CD4-positive, alpha-beta T cell treated with Interleukin-2 at 100 ng/mL for 4 hours (primary cell): ENCODE measurements at regions not wholly inside any gene's neighbourhood (a gene's known extent, or its start where the extent isn't known, plus 50 kb on each side); places are given as distances from the start of the nearest gene placed in this dataset.

Source experiments
- DNase-seq: peaks from one replicate; pipeline ENCODE4 v3.0.0-alpha.2; 2020; ENCODE audit warnings: low spot score

DNA sequence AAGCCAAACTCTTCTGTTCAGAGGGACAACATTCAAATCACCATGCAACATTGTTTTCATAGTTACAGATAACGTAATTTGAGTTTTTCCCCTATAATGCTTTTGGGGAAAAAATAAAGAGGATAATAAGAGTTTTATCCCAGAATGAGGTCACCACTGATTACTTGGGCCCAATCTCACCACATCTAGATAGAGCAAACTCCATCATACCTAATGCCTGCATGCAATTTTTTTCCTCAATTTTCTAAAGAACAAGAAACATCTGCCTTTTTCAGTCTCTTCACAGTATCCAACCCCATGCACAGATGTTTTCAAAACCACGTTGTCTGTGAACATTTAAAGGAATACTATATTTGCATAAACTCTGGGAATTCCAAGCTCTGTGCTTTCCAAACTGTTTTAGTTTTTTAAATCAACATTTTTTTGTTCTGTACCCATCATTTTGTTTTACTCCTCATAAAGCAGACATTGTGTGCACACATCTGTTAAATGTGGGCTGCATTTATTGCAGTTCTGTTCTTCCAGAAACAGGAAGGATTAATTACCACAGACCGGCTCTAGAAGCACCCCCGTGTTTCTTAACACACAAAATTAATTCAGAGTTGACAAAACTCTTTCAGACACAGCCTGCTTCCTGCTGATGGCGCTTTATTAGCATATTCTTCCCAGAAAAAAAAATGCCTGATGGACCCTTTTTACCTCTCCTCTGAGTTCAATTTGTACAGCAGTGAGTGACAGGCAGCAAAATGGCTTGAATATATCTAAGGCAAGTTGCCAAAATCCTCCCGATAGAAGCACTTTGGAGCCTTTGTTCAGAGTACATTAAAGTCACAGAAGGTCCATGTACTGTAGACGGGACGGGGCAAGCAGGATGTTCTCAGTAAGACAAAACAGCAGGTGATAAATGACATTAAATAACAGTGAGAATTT is 1171.9 kb downstream of the EFNB2 start:
- no peak for DNase-seq

DNA sequence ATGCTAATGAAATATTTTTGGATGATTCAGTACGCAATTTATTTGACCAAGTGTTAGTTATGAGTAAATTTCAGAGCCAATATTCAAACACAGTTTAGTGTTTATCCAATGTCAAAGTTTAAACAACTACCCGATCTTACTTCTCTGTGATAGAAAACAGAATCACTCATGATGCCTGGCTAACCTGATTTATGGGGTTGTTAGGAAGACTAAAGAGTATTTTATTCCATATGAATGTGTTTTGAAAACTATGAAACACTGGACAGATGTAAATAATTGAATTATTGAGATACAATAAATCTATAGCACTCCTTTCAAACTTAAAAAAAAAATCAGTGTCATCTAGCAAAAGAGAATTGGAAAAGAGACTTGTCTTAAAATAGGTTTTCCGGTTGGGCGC is 1181.8 kb downstream of the EFNB2 start:
- DNase-seq = no peak

DNA sequence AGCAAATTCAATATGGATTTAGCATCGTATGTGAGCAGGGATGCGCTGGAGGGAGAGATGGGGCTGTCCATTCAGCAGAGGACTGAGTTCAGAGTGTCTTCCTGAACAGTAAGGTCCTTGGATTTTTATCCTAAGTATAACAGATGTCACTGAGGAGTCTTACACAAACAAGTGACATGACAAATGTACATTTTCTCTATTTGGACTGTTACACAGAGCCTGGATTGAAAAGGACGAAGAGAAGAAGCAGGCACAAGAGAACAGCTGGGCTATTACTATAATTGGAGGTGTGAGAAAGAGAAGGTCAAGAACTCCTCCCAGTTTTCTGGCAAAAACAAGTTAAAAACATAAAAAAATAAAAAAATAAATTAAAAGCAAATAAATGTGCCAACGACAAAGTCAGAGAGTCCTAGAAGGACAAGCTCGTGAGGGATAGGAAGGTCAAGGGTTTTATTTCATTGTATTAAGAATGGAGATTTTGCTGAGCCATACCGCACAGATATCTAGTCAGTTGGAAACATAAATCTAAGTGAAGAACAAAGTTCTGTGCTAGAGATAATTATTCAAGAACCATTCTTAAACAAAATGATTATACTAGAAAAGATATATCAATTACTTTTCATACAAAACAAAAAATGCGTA is 1186.3 kb downstream of the EFNB2 start:
- no peak for DNase-seq

DNA sequence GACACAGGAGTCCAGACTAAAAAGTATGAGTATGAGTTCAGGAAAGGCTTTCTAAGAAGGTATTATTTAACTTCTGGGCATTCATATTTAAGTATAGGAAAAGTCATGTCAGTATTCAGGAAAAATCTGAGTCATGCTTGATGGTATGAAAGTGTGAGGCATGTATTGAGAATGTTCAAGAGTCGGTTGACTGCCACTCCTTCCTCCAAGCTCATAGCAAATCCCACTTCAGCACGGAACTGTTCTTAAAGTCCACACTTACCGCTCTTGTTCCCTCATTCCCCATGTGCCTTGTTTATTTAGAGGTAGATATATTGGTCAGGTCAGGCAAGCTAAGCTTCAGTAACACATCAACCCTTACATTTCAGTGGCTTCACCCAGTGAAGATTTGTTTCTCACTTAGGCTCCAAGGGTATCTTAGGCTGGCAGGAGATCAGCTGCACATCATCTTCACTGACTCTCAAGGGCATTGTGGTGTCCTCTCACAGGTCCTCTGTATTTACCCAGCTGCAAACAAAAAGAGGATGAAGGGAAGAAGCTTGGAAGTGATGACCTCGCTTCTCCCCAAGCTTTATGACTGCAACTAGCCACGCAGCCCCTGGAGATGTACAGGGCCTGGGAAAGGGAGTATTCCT is 1189.2 kb downstream of the EFNB2 start:
- DNase-seq = no peak

DNA sequence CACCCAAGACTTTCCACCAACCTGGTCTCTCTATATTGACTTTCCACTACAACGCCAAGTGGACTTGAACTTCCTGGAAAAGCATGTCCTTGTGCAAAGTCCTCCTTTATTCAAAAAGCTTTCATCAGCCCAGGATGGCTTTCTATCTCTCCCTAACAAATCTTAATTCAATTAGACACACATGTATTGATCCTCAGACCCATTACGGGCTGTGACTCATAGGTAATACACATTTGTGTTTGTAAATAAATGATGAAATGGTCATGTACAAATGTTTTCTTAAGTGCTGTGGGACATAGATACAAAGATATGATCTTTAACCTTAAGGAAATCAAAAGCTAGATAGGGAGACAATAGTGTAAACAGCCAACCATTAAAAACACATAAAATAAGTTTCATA is 1189.7 kb downstream of the EFNB2 start:
- no peak for DNase-seq

DNA sequence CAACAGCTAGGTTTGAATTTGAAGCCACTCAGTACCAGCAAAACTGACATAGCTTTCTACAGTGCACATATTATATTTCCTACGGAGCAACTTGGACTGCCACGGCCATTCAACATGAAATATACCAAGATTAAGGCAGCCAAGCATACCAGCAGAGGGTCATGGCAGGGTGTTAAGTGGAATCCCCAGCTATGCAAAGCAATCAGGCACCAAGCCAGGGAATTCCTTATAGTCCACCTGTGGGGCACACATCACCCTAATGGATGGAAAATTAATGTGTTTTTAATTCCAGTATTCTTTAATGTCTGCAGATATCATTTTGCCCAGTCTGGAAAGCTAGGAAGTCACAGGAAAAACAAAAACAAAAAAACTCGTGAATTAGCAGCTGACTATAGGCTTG is 1190.3 kb downstream of the EFNB2 start:
- DNase-seq = no peak

DNA sequence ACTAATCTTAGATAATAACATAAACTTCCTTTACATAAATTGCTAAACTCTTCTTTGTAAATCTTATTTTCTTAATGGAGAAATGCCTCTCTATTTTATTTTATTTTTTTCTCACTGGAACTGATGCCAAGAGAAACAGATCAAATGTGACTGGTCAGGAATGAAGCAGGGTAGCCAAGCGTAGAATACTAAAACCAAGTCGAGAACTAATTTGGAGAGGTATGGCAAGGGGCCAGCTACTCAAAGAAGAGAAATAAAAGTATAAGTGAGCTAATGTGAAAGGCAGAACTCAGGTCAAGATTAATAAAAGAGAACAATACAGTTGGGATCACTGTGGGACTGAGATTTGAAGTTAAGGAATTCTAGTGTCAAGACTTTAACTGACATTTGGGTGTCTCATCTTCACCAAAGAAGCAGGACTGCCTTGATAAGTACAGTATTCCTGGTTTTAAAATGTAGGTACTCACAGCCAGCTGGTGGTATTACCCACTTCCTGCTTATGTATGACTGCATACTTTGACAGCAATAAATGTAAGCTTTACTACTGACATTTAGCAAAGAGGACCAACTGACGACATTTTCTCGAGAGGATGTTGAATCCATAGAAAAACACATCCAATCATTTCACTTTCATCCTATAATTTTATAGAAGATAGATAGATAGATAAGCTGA is 1192.2 kb downstream of the EFNB2 start:
- no peak for DNase-seq

DNA sequence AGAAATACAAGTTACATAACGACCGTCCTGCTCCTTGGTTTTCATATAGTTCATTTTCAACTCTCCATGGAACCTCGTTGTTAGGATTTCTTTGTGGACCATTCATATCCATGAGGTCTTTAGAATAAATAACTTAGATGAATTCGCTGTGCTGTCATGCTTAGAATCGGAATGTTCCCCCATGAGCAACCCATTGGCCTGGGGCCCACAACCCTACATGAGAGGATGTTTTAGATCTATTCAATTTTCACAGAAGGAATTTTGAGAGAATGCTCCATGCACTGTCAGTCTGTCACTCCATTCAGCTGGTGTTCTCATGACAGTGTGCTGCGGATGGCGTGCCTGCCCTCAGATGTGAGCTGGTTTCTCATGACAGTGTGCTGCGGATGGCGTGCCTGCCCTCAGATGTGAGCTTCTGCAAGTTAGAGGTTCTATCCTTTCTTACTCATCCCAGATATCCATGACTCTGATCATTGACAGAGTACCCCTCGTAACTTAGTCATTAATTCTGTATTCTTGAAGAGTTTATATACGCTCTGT is 1193.1 kb downstream of the EFNB2 start:
- DNase-seq = no peak

DNA sequence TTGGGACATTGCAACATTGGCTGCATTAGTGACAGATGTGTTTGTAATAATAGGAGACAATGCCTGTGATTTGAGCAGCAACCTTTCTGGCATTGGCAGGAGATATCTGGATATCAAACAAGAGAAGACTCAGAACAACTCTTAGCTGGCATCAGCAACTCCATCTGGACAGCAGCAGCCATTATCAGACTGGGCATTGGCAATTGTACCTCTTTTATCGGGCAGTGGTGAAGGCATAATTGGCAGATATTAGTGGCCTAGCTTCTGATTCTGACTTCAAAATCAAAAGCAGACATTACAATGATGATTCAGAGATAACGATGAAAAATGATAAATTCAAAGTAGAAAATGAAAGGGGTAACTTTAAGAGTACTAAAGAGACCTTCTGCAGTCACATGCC is 1193.7 kb downstream of the EFNB2 start:
- no peak for DNase-seq

DNA sequence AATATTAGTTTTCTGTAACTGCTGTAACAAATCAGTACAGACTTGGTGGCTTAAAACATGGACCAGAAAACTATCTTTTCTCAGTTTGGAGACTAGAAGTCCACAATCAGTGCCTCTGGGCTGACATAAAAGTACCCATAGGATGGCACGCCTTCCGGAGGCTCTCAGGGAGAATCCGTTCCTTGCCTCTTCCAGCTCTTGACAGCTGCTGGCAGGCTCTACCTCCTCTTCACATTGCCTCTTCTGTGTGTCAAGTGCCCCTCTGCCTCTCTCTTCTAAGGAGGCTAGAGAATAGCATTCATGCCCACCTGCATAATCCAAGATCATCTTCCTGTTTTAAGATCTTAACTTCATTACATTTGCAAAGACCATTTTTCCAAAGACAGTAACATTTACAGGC is 1194.2 kb downstream of the EFNB2 start:
- no peak for DNase-seq

DNA sequence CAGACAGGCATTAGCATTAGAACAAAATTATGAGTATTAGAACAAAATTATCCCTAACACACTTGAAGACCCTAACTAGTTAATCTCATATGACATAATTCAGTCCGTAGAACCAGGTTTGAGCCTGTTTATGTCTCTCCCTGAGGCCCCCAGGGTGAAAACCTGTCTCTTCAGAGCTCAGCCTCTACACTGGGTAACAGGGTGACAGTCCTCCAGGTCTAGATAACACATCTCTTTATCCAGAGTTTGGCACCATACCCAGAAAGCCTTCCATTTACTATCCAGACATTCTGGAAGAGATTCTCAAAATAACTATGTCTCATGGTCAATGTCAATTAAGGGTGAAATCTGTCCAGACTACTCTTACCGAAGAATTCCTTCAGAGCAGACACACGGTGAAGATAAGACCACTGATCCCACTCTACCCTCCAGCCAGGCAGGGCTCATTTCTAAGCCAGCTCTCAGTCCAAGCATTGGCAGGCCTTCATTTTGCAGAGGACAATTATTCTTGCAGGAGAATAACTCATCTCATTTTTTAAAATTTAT is 1195.3 kb downstream of the EFNB2 start:
- DNase-seq = no peak

DNA sequence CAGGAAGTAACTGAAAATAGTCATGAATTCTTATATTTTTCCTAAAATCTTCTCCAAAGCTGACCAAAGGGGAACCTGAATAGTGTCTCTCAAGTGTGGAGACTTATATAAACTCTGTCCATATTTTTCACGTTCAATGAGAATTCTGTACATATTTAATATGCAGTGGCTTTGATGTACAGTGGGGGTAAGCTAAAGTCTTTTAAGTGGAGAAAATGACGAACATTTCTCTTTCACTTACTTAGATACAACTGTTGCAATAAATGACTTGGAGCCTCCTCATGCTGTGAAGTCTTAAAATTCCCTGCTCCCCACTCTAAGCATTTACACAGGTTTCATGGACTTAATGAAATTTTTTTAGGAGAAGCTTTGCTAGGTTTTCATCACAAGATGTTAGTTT is 1196.7 kb downstream of the EFNB2 start:
- no peak for DNase-seq

DNA sequence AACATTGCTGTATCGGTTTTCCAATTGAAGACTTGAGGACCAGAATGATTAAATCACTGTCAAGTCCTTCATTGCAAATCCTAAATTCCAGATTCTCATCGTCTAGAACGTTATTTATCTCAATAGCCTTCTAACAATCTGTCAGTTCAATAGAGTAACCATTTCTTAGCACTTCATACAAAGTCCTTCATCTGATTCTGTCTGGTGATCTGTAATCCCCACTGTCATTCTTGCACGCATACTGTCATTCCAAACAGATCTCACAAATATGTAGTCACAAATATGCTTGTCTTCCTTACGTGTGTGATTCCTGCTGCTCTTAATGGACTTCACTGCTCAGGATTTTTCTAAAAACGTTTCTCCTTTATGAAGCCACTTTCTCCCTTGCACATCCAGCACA is 1197.5 kb downstream of the EFNB2 start:
- no peak for DNase-seq

DNA sequence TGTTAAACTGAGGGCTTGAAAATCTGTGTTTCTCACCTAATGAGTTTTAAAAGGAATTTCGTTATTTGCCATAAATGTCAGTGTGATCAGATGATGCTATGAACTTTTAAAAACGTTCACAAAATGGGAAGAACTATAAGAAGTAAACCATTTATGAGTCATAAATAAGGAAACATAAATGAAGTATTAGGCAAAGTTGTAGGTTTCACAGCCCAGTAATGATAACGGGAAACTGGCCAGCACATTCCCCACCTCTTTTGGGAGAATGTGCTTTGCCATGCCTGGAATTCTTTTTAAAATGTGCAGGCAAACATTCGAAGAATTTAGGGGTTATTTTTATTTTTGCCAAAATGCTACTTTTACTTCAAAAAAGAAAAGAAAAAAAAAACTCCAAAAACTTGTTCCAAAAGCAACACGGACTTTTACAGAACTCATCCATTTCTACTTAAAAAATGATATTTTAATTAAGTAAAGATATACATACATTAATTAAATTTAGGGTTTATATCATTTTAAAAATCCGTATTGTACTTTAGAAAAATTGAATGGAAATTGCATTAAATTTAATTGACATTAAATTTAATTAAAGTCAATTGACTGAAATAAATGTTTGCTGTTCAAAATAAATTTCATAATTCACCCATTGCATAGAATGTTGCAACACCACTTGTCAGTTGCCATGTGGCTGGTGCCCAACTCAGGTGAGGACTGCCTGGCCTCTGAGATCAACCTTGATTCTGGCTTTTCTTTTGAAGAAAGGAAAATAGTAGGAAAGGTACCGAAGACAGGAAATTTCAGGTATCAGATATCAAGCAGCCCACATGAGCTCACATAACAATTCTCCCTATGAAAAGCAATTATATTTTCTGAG is 1198.5 kb downstream of the EFNB2 start:
- no peak for DNase-seq

DNA sequence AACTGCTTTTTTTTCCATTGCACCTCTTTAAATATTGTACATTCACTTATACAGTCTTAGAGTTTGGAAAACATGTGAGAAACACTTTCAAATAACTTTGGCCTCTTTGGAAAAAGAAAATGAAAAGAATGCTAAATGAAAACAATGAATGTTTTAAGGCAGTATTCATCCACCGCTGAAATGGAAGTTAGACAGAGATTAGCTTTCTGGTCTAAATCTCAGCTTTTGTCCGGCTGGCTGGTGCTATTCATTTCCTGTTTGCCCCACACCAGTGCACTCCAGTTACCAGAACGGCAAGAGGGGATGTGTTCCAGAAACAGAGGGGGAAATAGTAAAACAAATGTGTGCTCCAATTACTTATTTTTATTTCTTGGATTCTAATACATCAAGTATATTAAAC is 1201.3 kb downstream of the EFNB2 start:
- DNase-seq = no peak

DNA sequence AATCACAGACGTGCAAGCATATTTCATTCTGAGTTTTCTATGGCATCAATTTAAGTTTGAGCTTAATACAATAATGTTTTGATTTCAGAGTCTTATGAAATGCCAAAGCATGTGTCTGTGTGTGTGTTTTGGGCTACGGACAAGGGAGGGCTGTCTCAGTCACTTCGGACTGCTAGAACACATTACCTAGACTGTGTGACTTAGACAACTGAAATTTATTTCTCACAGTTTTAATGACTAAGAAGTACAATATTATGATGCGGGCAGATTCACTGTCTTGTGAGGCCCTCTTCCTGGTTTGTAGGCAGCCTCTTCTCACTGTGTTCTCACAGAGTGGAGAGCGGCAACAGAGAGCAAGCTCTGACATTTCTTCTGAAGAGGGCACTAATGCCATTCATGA is 1202.0 kb downstream of the EFNB2 start:
- DNase-seq = no peak

DNA sequence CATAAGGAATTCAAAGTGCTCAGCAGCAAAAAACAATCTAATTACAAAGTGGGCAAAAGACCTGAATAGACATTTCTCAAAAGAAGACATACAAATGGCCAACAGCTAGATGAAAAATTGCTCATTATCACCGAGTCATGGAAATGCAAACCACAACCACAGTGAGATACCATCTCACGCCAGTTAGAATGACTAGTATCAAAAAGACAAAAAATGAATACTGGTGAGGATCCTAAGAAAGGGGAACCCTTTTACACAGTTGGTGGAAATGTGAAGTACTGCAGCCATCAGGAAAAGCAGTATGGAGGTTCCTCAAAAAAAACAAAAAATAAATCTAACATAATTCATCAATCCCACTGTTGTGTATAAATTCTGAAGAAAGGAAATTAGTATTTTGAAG is 1206.1 kb downstream of the EFNB2 start:
- DNase-seq = no peak

DNA sequence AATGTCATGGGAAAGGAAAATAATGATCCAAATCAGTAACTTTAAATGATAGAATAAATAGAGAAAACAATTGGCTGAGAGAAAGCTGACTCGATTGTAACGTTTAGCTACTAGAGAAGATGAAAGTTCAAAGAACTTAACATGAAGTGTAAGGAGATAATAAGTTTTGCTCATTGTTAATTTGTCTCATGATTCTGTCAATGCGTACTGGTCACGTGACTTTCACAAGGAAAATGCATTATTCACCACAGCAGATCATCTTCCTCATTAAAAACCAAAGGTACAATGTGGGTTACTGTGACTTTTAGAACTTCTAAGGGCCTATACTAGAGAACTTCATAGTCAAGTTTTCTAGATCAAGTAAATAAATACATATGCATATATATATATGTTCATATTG is 1207.2 kb downstream of the EFNB2 start:
- DNase-seq = no peak

DNA sequence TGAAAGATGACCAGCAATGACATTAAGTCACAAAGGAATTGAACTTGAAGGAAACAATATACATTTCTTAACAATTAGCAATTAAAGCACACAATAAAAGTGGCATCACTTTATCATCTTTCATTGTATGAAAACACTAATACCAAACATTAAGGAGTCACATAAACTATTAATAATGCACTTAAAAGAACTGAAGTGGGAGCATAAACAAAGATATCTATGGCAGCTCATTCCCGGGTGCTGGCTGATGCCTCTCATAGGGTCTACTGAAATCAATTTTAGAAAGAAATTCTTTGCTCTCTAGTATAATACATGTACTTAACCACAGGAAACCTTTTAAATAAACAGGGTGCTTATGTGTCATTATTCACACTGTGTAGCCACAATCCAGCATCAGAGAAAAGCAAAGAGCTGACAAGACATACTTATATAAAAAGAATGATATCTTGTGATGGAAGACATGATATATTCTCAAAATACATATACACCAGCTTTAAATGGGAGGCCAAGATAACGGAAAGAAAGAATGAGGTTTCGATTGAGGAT is 1207.8 kb downstream of the EFNB2 start:
- no peak for DNase-seq

DNA sequence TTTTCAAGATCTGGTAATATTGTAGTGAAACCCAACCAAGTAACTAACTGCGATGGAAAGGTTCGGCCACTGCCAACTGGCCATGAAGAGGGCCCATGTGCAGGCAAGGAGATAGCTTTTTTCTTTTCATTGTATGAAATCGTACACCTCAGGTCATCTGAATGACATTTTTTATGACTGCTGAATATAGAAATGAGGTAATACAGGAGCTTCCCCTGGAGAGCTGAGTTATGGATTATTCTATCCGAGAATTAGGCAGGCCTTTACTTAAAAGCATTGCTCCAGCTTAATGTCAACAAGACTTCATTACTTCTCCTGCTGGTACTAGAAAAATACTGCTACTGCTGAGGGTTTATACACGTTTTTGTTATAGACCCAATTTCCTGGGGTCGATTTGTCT is 1215.6 kb downstream of the EFNB2 start:
- DNase-seq = no peak

DNA sequence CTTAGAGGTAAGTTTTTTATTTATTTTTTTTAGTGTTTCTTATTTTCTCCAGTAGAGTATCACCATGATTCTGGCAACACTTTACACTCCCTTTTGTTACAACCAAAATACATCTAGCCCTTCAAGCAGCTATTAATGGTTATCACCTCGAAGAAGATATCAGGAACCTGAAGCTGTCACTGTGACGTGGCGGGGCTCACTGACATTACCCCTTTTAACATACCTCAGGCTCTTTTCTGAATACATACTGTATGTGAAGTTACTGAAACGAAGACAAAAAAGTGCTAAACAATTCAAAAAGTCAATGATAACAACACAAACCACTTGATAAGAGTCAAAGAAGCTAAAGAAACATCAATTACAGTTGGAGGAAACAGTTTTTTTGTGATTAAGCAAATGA is 1218.7 kb downstream of the EFNB2 start:
- DNase-seq = no peak
